ENCODE measurements at regions not wholly inside any gene's neighbourhood (a gene's known extent, or its start where the extent isn't known, plus 50 kb on each side); places are given as distances from the start of the nearest gene placed in this dataset.

GRCh38 chr15:46278062-46278461 is 643.2 kb downstream of the SQOR start:
- Histone ChIP-seq H3K27ac (ENCODE audit: insufficient read depth, low read length) (no peak overlapping the region), H3K27me3 (ENCODE audit: control insufficient read depth, insufficient read depth, low read length) (no peaks in the 10 kb centered on the region), H3K18ac (ENCODE audit: low read depth, low read length) (no peak overlapping the region), H3K79me1 (ENCODE audit: low read depth in 1 of 2, low read length in 2 of 2) (no peaks in the 10 kb centered on the region), H3K23ac (ENCODE audit: low read depth, low read length) (no peak overlapping the region), H2BK5ac (ENCODE audit: low read depth, low read length, poor library complexity, severe bottlenecking) (no peak overlapping the region), H2BK20ac (ENCODE audit: low read depth, low read length) (no peak overlapping the region), H4K8ac (ENCODE audit: low read depth in 2 of 2, low read length in 2 of 2) (no peak overlapping the region), H2AFZ (replicated peaks; ENCODE audit: low read length, poor library complexity) (peak overlapping the region; percentile 21), H3K14ac (replicated peaks; ENCODE audit: low read depth, low read length) (no peak overlapping the region), H2BK120ac (ENCODE audit: low read depth, low read length) (no peak overlapping the region), H4K5ac (ENCODE audit: low read depth, low read length) (no peak overlapping the region), H3K4me3 (ENCODE audit: insufficient read depth, low read depth, low read length) (no peak overlapping the region), H4K20me1 (ENCODE audit: insufficient read depth, low read length) (no peaks in the 10 kb centered on the region), H3K56ac (ENCODE audit: extremely low read depth, insufficient read depth, low read length) (no peak overlapping the region), H3K9me1 (ENCODE audit: insufficient read depth, low read length) (no peaks in the 10 kb centered on the region), H3K36me3 (ENCODE audit: control insufficient read depth, insufficient read depth, low read length) (no peaks in the 10 kb centered on the region), H3K4ac (ENCODE audit: low read depth, low read length) (no peak overlapping the region), H2AK5ac (ENCODE audit: low read depth, low read length) (no peak overlapping the region), H3K9me3 (ENCODE audit: control insufficient read depth, insufficient read depth, low read length) (no peaks in the 10 kb centered on the region), H4K91ac (ENCODE audit: insufficient read depth, low read depth, low read length) (no peak overlapping the region), H3K4me1 (ENCODE audit: control insufficient read depth, insufficient read depth, low read length) (no peaks in the 10 kb centered on the region), H2BK15ac (ENCODE audit: low read depth, low read length) (no peak overlapping the region), H2AK9ac (replicated peaks; ENCODE audit: low read depth, low read length, poor library complexity) (peak overlapping the region; percentile 17), H3K4me2 (ENCODE audit: low read depth, low read length) (no peak overlapping the region), H3K9ac (ENCODE audit: low read depth, low read length) (no peak overlapping the region)
- no TSS peak for BruUV-seq (replicated peaks)
- no peak for TF ChIP-seq CHD1 (IDR thresholded peaks at IDR 0.05; ENCODE audit: low read depth, low read length)
- ChIA-PET POLR2A (ENCODE audit: unreplicated experiment) (no interaction called here), CTCF (no interaction called here)
- intact Hi-C loops (cut with micrococcal nuclease): no loop called here
- dilution Hi-C loops (cut with HindIII; ENCODE audit: low sequenced_read_pairs, unreplicated experiment): no loop called here
- no CpG with 5 or more reads among the region's 5 CpGs for WGBS, 2 experiments (ENCODE audit: extremely low coverage in 2 of 2, insufficient read length in 1 of 2)
- in situ Hi-C loops (cut with MboI; ENCODE audit: low sequenced_read_pairs): no loop called here
- no peak for ATAC-seq (ENCODE audit: low read depth)
- no peak for DNase-seq

All from IMR-90 (cell line).